VCaP (cell line): ENCODE measurements at regions not wholly inside any gene's neighbourhood (a gene's known extent, or its start where the extent isn't known, plus 50 kb on each side); places are given as distances from the start of the nearest gene placed in this dataset.

Experiments used
- H3K27ac ChIP-seq: fragments of 450-650 bp; 2 replicates; pipeline ENCODE4 v1.5.1; 2017
- TF ChIP-seq, protein P1 (sequence below): fragments of 450-650 bp; conservative IDR thresholded peaks from 2 replicates; pipeline ENCODE4 v1.5.1; 2017; ENCODE audit warnings: mild to moderate bottlenecking, moderate library complexity

DNA sequence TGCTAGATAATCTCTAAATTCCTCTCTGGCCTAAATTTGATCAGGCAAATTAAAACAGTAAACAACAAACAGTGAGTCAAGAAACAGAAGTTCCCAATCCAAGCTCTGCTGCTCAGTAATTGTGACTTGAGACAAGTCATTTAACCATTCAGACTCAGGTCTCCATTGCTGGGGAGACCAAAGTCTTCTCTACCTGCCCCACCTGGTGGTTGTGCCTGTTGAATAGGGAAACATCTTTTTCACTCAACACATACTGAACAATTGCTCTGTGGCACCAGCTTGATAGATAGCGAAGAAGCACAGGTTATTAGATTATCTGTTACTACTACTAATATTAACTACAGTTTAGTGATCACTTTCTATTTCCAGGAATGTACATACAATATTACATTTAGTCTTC is 112.1 kb upstream of the EOLA2 start:
- TF ChIP-seq, protein P1, sequence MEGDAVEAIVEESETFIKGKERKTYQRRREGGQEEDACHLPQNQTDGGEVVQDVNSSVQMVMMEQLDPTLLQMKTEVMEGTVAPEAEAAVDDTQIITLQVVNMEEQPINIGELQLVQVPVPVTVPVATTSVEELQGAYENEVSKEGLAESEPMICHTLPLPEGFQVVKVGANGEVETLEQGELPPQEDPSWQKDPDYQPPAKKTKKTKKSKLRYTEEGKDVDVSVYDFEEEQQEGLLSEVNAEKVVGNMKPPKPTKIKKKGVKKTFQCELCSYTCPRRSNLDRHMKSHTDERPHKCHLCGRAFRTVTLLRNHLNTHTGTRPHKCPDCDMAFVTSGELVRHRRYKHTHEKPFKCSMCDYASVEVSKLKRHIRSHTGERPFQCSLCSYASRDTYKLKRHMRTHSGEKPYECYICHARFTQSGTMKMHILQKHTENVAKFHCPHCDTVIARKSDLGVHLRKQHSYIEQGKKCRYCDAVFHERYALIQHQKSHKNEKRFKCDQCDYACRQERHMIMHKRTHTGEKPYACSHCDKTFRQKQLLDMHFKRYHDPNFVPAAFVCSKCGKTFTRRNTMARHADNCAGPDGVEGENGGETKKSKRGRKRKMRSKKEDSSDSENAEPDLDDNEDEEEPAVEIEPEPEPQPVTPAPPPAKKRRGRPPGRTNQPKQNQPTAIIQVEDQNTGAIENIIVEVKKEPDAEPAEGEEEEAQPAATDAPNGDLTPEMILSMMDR = no peak
- no peak overlapping the region for H3K27ac ChIP-seq

- H3K27ac ChIP-seq = no peak overlapping the region
- TF ChIP-seq, protein P1 = no peak
Observed at GRCh38 chrX:150051096-150051495, 112.8 kb upstream of the EOLA2 start.

DNA sequence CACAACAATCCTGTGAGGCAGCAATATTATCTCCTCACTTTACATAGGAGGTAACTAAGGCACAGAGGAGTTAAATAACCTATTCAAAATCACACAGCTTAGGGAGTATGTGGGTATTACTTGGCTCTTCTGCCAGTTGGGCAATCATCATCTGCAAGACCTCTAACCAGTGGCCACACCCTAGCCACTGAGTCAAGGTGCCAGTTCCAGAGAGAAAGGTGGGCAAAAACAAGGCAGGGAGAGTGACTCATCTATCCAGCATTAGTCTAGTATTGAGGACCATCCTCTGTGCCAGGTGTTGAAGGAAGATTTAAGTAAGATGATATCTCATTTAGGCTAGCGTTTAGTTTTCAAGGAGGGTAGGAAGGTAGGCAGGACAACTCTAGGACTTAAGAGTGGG is 113.9 kb upstream of the EOLA2 start:
- TF ChIP-seq, protein P1 = no peak
- no peak overlapping the region for H3K27ac ChIP-seq

- H3K27ac ChIP-seq = no peak overlapping the region
- TF ChIP-seq, protein P1 = no peak
Observed at GRCh38 chrX:150058728-150059127, 120.4 kb upstream of the EOLA2 start.

DNA sequence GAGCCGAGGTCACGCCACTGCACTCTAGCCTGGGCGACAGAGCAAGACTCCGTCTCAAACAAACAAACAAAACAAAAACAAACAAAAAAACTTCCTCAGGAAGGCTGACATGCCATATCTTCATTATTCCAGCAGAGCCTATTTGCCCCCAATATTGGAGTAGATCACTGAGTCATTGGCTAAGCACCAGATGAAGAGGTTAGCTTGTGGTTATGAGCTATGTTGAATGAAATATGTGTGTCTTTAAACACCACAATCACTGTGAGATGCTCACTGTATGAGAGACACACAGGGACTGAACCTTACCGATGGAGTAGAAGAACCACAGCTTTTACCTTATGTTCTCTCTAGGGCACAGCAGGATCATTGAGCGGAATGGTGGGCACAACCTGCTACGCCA is 122.1 kb upstream of the EOLA2 start:
- TF ChIP-seq, protein P1 = no peak
- no peak overlapping the region for H3K27ac ChIP-seq

GRCh38 chrX:150062292-150063137 is 124.2 kb upstream of the EOLA2 start:
- TF ChIP-seq, protein P1 = no peak
- no peak overlapping the region for H3K27ac ChIP-seq

- no peak overlapping the region for H3K27ac ChIP-seq
- TF ChIP-seq, protein P1 = no peak
Observed at GRCh38 chrX:150063138-150063518, 124.8 kb upstream of the EOLA2 start.
